HG02571 (cell line): ENCODE measurements at regions not wholly inside any gene's neighbourhood (a gene's known extent, or its start where the extent isn't known, plus 50 kb on each side); places are given as distances from the start of the nearest gene placed in this dataset.
"Not testable (repeated sequence)": the region's sequence is repeated elsewhere in the genome, so short reads cannot be mapped to it uniquely, and the experiment has no call there.

ENCODE experiments used
- ATAC-seq: cut with Tn5 transposase; IDR thresholded peaks from one replicate; pipeline ENCODE4 v1.9.1; 2021; ENCODE audit warnings: mild to moderate bottlenecking, moderate library complexity; ENCODE audit not compliant: unreplicated experiment

DNA sequence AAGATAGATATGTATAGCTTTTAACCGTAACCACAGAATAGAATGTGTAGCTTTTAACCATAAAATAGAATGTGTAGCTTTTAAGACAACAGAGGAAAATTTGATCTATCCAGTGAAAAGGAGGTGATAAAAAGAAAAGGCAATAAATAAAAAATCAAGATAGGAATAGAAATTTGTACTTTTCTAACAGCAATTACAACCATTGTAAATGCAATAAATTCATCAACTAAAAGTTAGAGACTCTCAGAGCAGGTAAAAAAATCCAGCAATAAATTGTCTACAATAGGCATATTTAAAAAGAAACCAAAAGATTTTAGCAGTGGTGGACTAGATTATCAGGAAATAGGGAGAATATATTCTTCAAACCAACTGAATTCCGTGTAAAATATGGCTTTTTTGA is 63.8 kb upstream of the ABHD2 start:
- ATAC-seq: no peak

DNA sequence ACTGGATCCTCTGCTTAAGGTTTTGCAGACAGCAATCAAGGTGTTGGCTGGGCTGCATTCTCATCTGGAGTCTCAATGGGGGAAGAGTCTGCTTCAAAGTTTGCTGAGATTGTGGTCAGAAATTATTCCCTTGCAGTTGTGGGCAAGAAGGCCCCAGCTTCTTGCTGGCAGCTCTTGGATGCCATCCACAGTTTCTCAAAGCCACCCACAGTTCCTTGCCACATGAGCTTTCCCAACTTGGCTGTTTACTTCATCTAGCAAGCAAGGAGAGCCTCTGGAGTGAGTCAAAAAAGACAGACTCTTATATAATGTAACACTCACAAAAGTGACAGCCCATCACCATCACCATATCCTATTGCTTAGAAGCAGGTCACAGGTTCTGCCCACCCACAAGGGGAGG is 62.1 kb upstream of the ABHD2 start:
- no peak for ATAC-seq

DNA sequence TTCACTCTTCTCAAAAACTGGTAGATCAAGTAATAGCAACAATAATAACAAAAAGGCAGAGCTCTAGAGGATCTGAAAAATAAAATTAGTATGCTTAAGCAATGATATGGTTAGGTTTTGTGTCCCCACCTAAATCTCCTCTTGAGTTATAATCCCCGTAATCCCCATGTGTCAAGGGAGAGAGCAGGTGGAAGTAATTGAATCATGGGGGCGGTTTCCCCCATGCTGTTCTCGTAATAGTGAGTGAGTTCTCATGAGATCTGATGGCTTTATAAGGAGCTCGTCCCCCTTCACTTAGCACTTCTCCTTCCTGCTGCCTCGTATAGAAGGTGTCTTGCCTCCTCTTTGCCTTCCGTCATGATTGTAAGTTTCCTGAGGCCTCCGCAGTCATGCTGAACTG is 60.2 kb upstream of the ABHD2 start:
- no peak for ATAC-seq

DNA sequence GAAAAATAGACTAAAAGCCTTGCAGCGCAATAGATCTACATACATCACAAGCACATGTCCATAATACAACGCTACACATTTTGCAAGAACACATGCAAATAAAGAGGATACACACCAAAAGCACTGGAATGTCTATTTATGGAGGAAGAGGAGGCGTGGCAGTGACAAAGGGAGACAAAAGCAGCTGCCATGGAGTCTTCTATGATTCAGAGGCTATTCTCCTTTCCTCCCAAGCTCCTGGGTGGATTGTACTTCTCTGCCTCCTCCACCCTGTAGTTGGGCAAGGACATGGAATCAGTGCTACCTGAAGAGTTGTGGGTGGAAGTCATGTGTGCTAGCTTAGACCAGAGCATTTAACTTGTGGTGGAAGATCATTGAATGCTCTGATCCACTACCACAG is 57.9 kb upstream of the ABHD2 start:
- ATAC-seq: no peak

DNA sequence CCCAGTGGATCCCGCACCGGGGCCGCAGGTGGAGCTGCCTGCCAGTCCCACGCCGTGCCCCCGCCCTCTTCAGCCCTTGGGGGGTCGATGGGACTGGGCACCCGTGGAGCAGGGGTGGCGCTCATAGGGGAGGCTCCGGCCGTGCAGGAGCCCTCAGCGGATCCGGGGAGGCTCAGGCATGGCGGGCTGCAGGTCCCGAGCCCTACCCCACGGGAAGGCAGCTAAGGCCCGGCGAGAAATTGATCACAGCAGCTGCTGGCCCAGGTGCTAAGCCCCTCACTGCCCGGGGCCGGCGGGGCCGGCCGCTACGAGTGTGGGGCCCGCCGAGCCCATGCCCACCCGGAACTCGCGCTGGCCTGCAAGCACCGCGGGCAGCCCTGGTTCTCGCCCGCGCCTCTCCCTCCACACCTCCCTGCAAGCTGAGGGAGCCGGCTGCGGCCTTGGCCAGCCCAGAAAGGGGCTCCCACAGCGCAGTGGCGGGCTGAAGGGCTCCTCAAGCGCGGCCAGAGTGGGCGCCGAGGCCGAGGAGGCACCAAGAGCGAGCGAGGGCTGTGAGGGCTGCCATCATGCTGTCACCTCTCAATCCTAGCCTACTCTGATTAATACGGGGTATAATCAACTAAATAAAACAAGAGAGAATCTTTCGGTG is 56.5 kb upstream of the ABHD2 start:
- not testable (repeated sequence) for ATAC-seq

DNA sequence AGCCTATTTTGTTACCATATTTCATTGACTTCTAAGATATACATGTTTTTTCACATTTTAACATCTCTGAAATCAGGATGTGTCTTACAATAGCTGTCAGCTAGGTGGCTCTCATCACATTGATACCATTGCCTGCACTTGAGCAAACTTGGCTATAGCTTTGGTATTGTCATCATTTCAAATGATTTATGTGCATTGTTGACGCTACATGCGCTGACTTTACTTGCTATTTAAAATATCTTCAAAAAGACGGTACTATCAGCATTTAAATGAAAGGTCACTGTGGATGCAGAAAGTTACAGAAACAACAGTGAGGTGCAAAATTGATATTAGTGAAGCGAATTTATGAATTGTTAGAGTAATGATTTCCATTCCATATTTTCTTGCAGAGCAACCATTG is 54.0 kb upstream of the ABHD2 start:
- no peak for ATAC-seq

DNA sequence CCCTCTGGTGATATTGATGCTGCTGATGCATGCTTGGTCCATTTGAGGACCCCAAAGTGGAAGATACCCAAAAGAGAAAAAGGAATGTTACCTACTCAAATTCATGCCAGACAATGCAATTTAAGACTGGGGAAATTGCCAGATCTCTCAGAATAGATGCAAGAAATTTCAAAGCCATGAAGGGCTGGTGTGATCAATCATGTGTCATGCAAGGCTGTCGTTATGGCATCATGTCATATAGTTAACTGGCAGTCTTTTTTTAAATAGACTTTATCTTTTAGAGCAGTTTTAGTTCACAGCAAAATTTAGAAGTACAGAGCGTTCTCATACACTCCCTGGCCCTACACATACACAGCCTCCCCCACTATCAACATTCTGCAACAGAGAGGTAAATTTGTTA is 53.1 kb upstream of the ABHD2 start:
- ATAC-seq: no peak

DNA sequence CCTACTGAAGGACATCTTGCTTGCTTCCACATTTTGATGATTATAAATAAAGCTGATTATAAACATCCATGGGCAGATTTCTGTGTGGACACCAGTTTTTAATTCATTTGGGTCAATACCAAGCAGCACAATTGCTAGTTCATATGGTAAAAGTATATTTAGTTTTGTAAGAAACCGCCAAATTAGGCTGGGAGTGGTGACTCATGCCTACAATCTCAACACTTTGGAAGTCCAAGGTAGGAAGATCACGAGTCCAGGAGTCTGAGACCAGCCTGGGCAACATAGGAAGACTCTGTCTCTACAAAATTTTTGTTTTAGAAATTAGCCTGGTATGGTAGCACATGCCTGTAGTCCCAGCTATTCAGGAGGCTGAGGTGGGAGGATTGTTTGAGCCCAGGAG is 52.6 kb upstream of the ABHD2 start:
- ATAC-seq: no peak

DNA sequence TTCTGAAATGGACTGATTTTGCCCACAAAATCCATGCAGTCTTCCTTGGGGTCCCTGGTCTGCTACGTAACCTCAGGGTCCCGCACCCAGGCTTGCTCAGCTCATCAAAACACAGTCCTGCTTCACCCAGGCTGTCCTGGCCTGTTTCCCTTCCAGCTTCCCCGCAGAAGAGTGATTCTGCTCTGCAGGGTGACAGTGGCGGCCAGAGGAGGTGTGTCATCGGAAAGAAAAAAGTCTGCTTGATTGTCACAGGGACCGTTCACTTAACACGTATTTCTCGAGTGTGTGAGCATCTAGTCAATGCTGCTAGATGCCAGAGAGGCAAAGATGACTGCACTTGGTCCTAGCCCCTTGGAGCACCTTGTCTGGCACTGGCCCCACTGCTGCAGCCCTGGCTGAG is 50.1 kb upstream of the ABHD2 start:
- no peak for ATAC-seq
